ENCODE measurements at regions not wholly inside any gene's neighbourhood (a gene's known extent, or its start where the extent isn't known, plus 50 kb on each side); places are given as distances from the start of the nearest gene placed in this dataset.
"Not testable (repeated sequence)": the region's sequence is repeated elsewhere in the genome, so short reads cannot be mapped to it uniquely, and the experiment has no call there.

- not testable (repeated sequence) for H3K4me1 Mint-ChIP-seq (ENCODE audit: low read depth); H3K27me3 Mint-ChIP-seq; H3K4me3 Mint-ChIP-seq (ENCODE audit: low read depth); H3K9me3 Mint-ChIP-seq (ENCODE audit: low read depth); H3K27ac Mint-ChIP-seq; H3K36me3 Mint-ChIP-seq (ENCODE audit: insufficient read depth); DNase-seq (ENCODE audit: low spot score, unreplicated experiment)
- TF ChIP-seq, protein P1, sequence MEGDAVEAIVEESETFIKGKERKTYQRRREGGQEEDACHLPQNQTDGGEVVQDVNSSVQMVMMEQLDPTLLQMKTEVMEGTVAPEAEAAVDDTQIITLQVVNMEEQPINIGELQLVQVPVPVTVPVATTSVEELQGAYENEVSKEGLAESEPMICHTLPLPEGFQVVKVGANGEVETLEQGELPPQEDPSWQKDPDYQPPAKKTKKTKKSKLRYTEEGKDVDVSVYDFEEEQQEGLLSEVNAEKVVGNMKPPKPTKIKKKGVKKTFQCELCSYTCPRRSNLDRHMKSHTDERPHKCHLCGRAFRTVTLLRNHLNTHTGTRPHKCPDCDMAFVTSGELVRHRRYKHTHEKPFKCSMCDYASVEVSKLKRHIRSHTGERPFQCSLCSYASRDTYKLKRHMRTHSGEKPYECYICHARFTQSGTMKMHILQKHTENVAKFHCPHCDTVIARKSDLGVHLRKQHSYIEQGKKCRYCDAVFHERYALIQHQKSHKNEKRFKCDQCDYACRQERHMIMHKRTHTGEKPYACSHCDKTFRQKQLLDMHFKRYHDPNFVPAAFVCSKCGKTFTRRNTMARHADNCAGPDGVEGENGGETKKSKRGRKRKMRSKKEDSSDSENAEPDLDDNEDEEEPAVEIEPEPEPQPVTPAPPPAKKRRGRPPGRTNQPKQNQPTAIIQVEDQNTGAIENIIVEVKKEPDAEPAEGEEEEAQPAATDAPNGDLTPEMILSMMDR (IDR thresholded peaks at IDR 0.05; ENCODE audit: unreplicated experiment), result peak; percentile 64
These were observed 63.0 kb downstream of the CYP4A11 start for GRCh38 chr1:46878173-46878782.

- not testable (repeated sequence) for H3K27me3 Mint-ChIP-seq; H3K27ac Mint-ChIP-seq; H3K36me3 Mint-ChIP-seq (ENCODE audit: insufficient read depth); H3K9me3 Mint-ChIP-seq (ENCODE audit: low read depth); H3K4me1 Mint-ChIP-seq (ENCODE audit: low read depth); H3K4me3 Mint-ChIP-seq (ENCODE audit: low read depth); DNase-seq (ENCODE audit: low spot score, unreplicated experiment)
- TF ChIP-seq, protein P1 (IDR thresholded peaks at IDR 0.05; ENCODE audit: unreplicated experiment), result peak; percentile 47
These were observed 65.2 kb downstream of the CYP4A11 start for GRCh38 chr1:46876093-46876492.

Measured in progenitor cell of endocrine pancreas (in vitro differentiated cells).